Suppressor macrophage treated with lipopolysaccharide for 1 hour (primary cell): ENCODE measurements at regions not wholly inside any gene's neighbourhood (a gene's known extent, or its start where the extent isn't known, plus 50 kb on each side); places are given as distances from the start of the nearest gene placed in this dataset.
"Not testable (repeated sequence)": the region's sequence is repeated elsewhere in the genome, so short reads cannot be mapped to it uniquely, and the experiment has no call there.

Source experiments
- DNase-seq, 3 donors: peaks; one replicate each; pipeline ENCODE4 v3.0.0-alpha.2; 2020 to 2022

GRCh38 chr15:35697549-35698299 lies 151.8 kb upstream of the DPH6 start:
- DNase-seq = no peak

GRCh38 chr15:35698331-35698730 lies 152.4 kb upstream of the DPH6 start:
- no peak for DNase-seq

GRCh38 chr15:35698966-35699575 lies 153.1 kb upstream of the DPH6 start:
- DNase-seq = no peak

GRCh38 chr15:35700091-35700593 lies 154.2 kb upstream of the DPH6 start:
- not testable (repeated sequence) for DNase-seq

- no peak for DNase-seq
Measured at GRCh38 chr15:35701402-35702046, 155.6 kb upstream of the DPH6 start.

GRCh38 chr15:35702946-35703495 lies 157.1 kb upstream of the DPH6 start:
- DNase-seq = no peak

GRCh38 chr15:35705030-35705883 lies 159.3 kb upstream of the DPH6 start:
- DNase-seq = no peak

- peak; percentile 15 to 27 (median 20) for DNase-seq
Measured at GRCh38 chr15:35705884-35706585, 160.1 kb upstream of the DPH6 start.

- DNase-seq = no peak
Measured at GRCh38 chr15:35712956-35713355, 167.0 kb upstream of the DPH6 start.

- peak in 1 of 3 donors; percentile 23 for DNase-seq
Measured at GRCh38 chr15:35713733-35714132, 167.8 kb upstream of the DPH6 start.

GRCh38 chr15:35717721-35718120 lies 171.8 kb upstream of the DPH6 start:
- no peak for DNase-seq

- no peak for DNase-seq
Measured at GRCh38 chr15:35720019-35720418, 174.1 kb upstream of the DPH6 start.

- no peak for DNase-seq
Measured at GRCh38 chr15:35720984-35721383, 175.0 kb upstream of the DPH6 start.

GRCh38 chr15:35721751-35722150 lies 175.8 kb upstream of the DPH6 start:
- DNase-seq = no peak

GRCh38 chr15:35722501-35722900 lies 176.5 kb upstream of the DPH6 start:
- DNase-seq = no peak

GRCh38 chr15:35723120-35723847 lies 177.3 kb upstream of the DPH6 start:
- DNase-seq = no peak

GRCh38 chr15:35723852-35724251 lies 177.9 kb upstream of the DPH6 start:
- DNase-seq = no peak

- DNase-seq = no peak
Measured at GRCh38 chr15:35724626-35725025, 178.7 kb upstream of the DPH6 start.

GRCh38 chr15:35725353-35725752 lies 179.4 kb upstream of the DPH6 start:
- no peak for DNase-seq

GRCh38 chr15:35727627-35728026 lies 181.7 kb upstream of the DPH6 start:
- DNase-seq = no peak

GRCh38 chr15:35728219-35728940 lies 182.4 kb upstream of the DPH6 start:
- DNase-seq = no peak
